Parathyroid adenoma (tissue), 2 donors: ENCODE measurements at regions not wholly inside any gene's neighbourhood (a gene's known extent, or its start where the extent isn't known, plus 50 kb on each side); places are given as distances from the start of the nearest gene placed in this dataset.

Experiments
- H2AFZ ChIP-seq: fragments of 300-600 bp; sonication (generic); one replicate; pipeline ENCODE4 v1.7.0; 2017; ENCODE audit warnings: antibody characterized with exemption, mild to moderate bottlenecking
- H3K27ac ChIP-seq: fragments of 300-600 bp; sonication (generic); one replicate; pipeline ENCODE4 v1.7.0; 2017
- H3K27me3 ChIP-seq: fragments of 300-600 bp; sonication (generic); one replicate; pipeline ENCODE4 v1.7.0; 2017; ENCODE audit warnings: low read length; ENCODE audit not compliant: control insufficient read depth, insufficient read depth
- H3K36me3 ChIP-seq: fragments of 300-600 bp; sonication (generic); one replicate; pipeline ENCODE4 v1.7.0; 2017; ENCODE audit warnings: low read length; ENCODE audit not compliant: control insufficient read depth, insufficient read depth
- H3K4me1 ChIP-seq: fragments of 300-600 bp; sonication (generic); one replicate; pipeline ENCODE4 v1.7.0; 2017; ENCODE audit warnings: control low read depth
- H3K4me2 ChIP-seq: fragments of 300-600 bp; sonication (generic); one replicate; pipeline ENCODE4 v1.7.0; 2017; ENCODE audit warnings: low read length
- H3K4me3 ChIP-seq: fragments of 300-600 bp; sonication (generic); one replicate; pipeline ENCODE4 v1.7.0; 2017; ENCODE audit warnings: low read depth, low read length
- H3K79me2 ChIP-seq: fragments of 300-600 bp; sonication (generic); one replicate; pipeline ENCODE4 v1.7.0; 2017; ENCODE audit warnings: control low read depth
- H3K9ac ChIP-seq: fragments of 300-600 bp; sonication (generic); one replicate; pipeline ENCODE4 v1.7.0; 2017; ENCODE audit warnings: mild to moderate bottlenecking
- H3K9me3 ChIP-seq: fragments of 300-600 bp; sonication (generic); one replicate; pipeline ENCODE4 v1.7.0; 2017; ENCODE audit warnings: low read length; ENCODE audit not compliant: control insufficient read depth
- TF ChIP-seq, protein P1 (sequence below): fragments of 300-600 bp; sonication (generic); IDR thresholded peaks from one replicate; pipeline ENCODE4 v1.7.0; 2017; ENCODE audit warnings: antibody characterized with exemption, mild to moderate bottlenecking
- donor health status: primary hyperparathyroidism.

DNA sequence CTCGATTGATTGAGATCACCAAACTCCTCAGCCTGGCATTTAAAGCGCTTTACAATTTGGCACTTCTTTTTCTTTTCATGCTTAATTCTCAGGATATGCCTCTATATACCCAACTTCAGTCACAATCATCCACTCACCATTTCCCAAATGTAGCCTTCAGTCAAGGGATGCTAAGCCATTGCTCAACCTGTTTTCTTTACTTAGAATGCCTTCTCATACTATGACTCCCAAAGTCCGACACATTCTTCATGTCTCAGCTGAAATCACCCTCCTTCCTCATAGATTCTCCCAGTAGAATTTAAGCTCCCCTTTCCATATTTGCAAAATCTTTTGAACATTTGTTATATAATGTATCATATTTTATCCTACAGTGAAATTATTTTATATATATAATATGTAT lies 467.0 kb downstream of the LRIG3 start:
- no peak overlapping the region for H3K4me3 ChIP-seq
- H3K4me1 ChIP-seq: no peaks in the 10 kb centered on the region
- H3K36me3 ChIP-seq: no peaks in the 10 kb centered on the region
- H3K79me2 ChIP-seq: no peaks in the 10 kb centered on the region
- no peak overlapping the region for H3K9ac ChIP-seq
- TF ChIP-seq, protein P1, sequence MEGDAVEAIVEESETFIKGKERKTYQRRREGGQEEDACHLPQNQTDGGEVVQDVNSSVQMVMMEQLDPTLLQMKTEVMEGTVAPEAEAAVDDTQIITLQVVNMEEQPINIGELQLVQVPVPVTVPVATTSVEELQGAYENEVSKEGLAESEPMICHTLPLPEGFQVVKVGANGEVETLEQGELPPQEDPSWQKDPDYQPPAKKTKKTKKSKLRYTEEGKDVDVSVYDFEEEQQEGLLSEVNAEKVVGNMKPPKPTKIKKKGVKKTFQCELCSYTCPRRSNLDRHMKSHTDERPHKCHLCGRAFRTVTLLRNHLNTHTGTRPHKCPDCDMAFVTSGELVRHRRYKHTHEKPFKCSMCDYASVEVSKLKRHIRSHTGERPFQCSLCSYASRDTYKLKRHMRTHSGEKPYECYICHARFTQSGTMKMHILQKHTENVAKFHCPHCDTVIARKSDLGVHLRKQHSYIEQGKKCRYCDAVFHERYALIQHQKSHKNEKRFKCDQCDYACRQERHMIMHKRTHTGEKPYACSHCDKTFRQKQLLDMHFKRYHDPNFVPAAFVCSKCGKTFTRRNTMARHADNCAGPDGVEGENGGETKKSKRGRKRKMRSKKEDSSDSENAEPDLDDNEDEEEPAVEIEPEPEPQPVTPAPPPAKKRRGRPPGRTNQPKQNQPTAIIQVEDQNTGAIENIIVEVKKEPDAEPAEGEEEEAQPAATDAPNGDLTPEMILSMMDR: no peak
- H3K27ac ChIP-seq: no peak overlapping the region
- H3K9me3 ChIP-seq: no peaks in the 10 kb centered on the region
- no peaks in the 10 kb centered on the region for H3K27me3 ChIP-seq
- no peak overlapping the region for H3K4me2 ChIP-seq
- no peak overlapping the region for H2AFZ ChIP-seq

DNA sequence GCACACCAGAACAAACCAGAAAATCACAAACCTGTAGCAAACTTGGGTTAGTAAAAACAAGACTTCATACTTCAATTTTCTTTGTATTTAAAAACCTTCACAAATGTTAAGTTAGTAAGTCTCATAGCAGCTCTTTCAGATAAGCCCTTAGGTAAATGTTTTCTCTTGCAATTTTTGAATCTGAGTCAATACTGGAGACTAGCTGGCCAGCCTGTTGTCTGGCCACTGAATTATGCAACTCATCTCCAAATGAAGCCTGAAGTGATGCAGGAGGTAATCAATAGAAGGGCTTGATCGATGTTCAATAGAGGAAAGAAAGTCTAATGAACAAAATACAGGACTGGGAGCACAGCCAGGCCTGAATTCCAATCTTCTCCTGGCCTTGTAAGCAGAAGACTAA lies 465.2 kb downstream of the LRIG3 start:
- H3K36me3 ChIP-seq: no peaks in the 10 kb centered on the region
- no peak overlapping the region for H3K9ac ChIP-seq
- H2AFZ ChIP-seq: no peak overlapping the region
- H3K4me1 ChIP-seq: no peaks in the 10 kb centered on the region
- no peak overlapping the region for H3K27ac ChIP-seq
- no peaks in the 10 kb centered on the region for H3K9me3 ChIP-seq
- TF ChIP-seq, protein P1: no peak
- no peak overlapping the region for H3K4me2 ChIP-seq
- no peaks in the 10 kb centered on the region for H3K27me3 ChIP-seq
- H3K79me2 ChIP-seq: no peaks in the 10 kb centered on the region
- no peak overlapping the region for H3K4me3 ChIP-seq

DNA sequence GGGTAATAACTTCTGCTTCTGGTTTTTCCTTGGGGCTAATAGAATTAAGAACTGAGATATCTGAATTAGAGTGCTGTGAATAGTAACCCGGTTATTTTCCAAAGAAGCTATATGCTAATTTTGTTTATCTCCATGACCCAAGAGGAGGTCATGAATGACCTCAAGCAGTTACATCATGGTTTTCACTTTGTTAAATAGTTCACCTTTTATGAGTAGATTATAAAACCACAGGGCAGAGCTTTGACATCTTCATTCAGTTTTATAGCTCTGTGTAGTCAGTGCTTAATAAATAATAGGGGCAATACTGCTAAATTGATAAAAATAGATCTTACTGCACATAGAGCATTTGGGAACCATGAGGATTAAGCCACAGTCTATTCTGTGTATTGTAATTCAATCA lies 462.2 kb downstream of the LRIG3 start:
- TF ChIP-seq, protein P1: no peak
- Histone ChIP-seq H2AFZ (no peak overlapping the region), H3K27me3 (no peaks in the 10 kb centered on the region), H3K36me3 (no peaks in the 10 kb centered on the region), H3K27ac (no peak overlapping the region), H3K9ac (no peak overlapping the region), H3K4me2 (no peak overlapping the region), H3K4me3 (no peak overlapping the region), H3K79me2 (no peaks in the 10 kb centered on the region), H3K4me1 (no peaks in the 10 kb centered on the region), H3K9me3 (no peaks in the 10 kb centered on the region)

DNA sequence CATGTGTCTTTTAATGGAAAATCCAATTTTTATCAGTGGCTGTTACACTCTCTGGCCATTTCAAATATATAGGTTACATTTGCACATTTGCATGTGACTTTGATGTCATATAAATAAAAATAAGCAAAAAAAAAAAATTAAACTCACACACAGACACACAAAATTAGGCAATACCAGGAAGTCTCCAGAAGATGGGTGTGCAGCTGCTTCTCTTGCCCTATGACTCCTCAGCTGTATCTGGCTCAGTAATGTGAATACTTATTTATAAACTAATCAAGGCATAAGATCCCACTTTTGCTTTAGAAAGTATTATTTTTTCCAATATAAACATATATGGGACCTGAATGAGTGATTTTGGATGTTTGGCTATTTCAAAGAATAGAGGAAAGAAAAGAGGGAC lies 461.1 kb downstream of the LRIG3 start:
- no peaks in the 10 kb centered on the region for H3K79me2 ChIP-seq
- no peaks in the 10 kb centered on the region for H3K4me1 ChIP-seq
- TF ChIP-seq, protein P1: no peak
- H3K9me3 ChIP-seq: no peaks in the 10 kb centered on the region
- H2AFZ ChIP-seq: no peak overlapping the region
- no peaks in the 10 kb centered on the region for H3K27me3 ChIP-seq
- H3K27ac ChIP-seq: no peak overlapping the region
- H3K4me2 ChIP-seq: no peak overlapping the region
- no peaks in the 10 kb centered on the region for H3K36me3 ChIP-seq
- H3K4me3 ChIP-seq: no peak overlapping the region
- H3K9ac ChIP-seq: no peak overlapping the region

DNA sequence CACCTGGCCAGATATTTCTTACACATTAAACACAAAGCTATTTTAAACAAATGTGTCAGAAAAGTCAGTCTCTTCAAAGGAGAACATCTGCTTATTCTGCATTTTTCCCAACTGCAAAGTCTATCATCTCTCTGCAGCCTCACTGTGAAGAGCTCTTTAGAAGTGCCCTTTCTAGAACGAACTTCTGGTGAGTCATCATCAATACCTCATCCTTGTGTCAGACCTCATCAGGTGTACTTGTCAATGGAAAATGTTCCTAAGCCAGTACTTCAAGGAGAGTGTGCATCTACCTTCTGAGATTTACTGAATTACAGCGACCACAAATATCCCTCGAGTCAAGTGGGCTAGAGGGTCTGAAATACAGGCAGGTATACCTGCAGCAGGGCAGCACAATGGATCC lies 457.3 kb downstream of the LRIG3 start:
- H3K4me1 ChIP-seq: no peaks in the 10 kb centered on the region
- no peaks in the 10 kb centered on the region for H3K27me3 ChIP-seq
- TF ChIP-seq, protein P1: no peak
- H3K27ac ChIP-seq: no peak overlapping the region
- H3K4me2 ChIP-seq: no peak overlapping the region
- no peak overlapping the region for H3K4me3 ChIP-seq
- no peaks in the 10 kb centered on the region for H3K79me2 ChIP-seq
- H3K9me3 ChIP-seq: no peaks in the 10 kb centered on the region
- no peak overlapping the region for H2AFZ ChIP-seq
- H3K36me3 ChIP-seq: no peaks in the 10 kb centered on the region
- H3K9ac ChIP-seq: no peak overlapping the region
